NCI-H1105 (cell line): ENCODE measurements at regions not wholly inside any gene's neighbourhood (a gene's known extent, or its start where the extent isn't known, plus 50 kb on each side); places are given as distances from the start of the nearest gene placed in this dataset.
"Not testable (repeated sequence)": the region's sequence is repeated elsewhere in the genome, so short reads cannot be mapped to it uniquely, and the experiment has no call there.

Experiments
- DNase-seq: peaks from one replicate; lab custom pipeline; 2025; lab: John Stamatoyannopoulos, UW

DNA sequence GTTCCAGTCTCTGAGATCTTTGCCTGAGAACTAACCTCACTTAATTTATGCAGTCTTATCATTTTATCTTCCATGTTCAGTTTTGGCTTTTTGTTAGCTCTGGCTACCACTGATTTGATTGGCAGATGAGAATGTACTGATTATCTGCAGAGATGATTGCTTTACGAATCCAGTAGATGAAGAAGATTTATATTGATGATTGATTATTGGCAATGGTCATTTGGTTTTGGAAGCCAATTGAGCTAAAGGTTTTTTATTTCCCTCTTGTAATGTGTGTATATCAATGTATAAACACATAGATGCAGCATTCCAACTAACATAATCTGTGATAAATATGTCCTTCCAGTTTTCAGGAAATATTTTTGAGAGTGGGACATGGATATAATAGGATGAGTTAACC is 763.6 kb downstream of the CDH11 start:
- no peak for DNase-seq

GRCh38 chr16:64356267-64356666 is 765.6 kb downstream of the CDH11 start:
- DNase-seq, result no peak

DNA sequence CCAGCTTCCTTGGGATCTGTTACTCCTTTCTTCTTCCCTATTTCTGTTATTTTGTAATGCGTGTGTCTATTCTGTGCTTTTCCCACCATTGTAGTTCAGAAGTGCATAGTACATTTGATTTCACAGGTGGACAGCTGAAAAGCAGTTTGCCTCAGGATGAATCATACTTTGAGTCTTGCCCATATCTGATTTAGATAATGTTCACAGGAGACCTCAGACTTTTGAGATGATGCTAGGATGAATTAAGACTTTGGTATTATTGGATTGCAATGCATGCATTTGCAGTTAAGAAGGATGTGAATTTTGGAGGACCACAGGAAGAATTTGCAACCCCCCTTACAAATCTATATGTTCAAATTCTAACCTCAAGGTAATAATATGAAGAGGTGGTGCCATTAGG is 769.6 kb downstream of the CDH11 start:
- DNase-seq, result no peak

- DNase-seq, result no peak
Observed at GRCh38 chr16:64351121-64351520, 770.7 kb downstream of the CDH11 start.

- DNase-seq, result no peak
Observed at GRCh38 chr16:64346080-64346479, 775.8 kb downstream of the CDH11 start.

GRCh38 chr16:64345142-64345541 is 776.7 kb downstream of the CDH11 start:
- no peak for DNase-seq

GRCh38 chr16:64343820-64344443 is 777.9 kb downstream of the CDH11 start:
- DNase-seq, result not testable (repeated sequence)

DNA sequence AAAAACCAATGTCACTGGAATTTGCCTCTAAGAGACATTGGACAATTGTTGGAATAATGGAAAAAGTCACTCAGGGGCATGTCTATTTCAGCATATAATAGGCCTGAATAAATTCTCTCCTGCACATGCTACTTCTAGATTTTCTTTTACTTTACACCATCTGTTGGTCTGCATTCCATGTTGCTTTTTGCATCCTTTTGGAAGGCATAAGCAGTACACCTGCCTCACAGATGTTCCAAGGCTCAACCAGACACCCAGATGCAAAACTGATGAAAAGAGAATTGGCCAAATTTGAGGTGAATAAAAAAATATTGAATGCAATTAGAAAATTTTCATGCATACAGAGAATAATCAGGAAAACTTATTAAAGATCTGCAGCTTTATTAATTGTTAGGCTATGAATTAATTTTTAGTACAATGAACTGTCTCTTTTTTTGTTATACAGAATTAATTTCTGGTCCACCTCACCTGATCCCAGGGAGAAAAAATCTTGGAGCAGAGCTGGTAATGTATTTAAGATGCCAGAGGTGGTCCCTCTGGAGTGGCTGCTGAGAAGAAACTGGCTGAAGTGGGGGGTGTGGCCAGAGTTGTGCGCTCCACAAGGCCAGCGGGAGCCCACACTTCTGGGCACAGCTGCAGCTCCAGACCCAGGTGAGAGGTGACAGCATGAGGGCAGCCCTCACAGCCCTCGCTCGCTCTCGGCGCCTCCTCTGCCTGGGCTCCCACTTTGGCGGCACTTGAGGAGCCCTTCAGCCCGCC is 778.6 kb downstream of the CDH11 start:
- no peak for DNase-seq

DNA sequence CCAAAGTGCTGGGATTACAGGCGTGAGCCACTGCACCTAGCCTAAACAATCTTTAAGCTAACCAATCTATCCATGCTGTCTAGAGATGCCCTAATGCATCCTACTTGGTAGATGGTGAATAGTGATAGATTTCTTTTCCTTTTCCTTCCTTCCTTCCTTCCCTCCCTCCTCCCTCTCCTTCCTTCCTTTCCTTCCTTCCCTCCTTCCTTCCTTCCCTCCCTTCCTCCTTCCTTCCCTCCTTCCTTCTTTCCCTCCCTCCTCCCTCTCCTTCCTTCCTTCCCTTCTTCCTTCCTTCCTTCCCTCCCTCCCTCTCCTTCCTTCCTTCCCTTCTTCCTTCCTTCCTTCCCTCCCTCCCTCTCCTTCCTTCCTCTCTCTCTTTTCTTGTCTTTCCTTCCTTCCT is 780.5 kb downstream of the CDH11 start:
- DNase-seq, result not testable (repeated sequence)

DNA sequence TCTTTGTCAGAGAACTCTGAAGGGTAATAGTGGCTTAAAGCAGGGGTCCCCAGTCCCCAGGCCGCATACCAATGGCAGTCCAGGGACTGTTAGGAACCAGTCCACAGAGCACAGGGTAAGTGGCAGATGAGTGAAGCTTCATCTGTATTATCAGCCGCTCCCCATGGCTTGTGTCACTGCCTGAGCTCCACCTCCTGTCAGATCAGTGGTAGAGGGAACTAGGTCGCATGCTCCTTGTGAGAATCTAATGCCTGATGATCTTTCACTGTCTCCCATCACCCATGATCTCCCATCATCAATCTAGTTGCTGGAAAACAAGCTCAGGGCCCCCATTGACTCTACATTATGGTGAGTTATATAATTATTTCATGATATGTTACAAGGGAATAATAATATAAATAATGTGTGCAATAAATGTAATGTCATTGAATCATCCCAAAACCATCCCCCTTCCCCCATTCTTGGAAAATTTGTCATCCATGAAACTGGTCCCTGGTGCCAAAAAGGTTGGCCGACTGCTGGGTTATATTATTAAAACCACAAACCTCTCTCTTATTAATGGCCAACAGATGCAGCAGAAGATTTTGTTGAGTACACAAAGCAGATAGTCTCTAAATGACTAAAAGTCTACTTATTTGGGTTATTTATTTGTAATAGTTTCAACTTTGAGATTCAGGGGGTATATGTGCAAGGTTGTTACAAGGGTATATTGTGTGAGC is 782.7 kb downstream of the CDH11 start:
- DNase-seq, result no peak

- no peak for DNase-seq
Observed at GRCh38 chr16:64321881-64322280, 800.0 kb downstream of the CDH11 start.

GRCh38 chr16:64321066-64321465 is 800.8 kb downstream of the CDH11 start:
- no peak for DNase-seq

DNA sequence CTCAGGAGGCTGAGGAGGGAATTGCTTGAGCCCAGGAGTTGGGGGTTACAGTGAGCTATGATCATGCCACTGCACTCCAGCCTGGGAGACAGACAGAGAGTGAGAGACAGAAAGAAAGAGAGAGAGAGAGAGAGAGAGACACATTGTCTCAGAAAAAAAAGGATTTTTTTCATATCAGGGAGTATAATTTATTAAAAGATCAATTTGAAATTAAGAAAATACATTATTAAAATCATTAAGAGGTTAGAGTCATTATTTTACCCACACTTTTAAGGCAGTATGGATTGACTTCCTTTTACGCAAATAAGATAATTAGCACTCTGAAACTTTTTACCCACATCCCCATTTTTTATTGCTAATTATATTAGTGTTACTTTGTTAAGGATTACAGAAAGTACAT is 804.3 kb downstream of the CDH11 start:
- no peak for DNase-seq

DNA sequence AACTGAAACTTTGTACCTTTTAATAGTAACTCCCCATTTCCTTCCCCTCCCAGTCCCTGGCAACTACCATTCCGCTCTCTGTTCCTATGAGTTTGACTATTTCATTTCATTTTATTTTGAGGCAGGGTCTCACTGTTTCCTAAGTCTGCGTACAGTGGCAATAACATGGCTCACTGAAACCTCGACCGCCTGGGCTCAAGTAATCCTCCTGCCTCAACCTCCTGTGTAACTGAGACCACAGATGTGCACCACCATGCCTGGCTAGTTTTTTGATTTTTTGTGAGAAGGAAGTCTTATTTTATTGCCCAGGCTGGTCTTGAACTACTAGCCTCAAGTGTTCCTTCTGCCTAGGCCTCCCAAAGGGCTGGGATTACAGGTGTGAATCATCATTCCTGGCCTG is 808.1 kb downstream of the CDH11 start:
- DNase-seq, result no peak

DNA sequence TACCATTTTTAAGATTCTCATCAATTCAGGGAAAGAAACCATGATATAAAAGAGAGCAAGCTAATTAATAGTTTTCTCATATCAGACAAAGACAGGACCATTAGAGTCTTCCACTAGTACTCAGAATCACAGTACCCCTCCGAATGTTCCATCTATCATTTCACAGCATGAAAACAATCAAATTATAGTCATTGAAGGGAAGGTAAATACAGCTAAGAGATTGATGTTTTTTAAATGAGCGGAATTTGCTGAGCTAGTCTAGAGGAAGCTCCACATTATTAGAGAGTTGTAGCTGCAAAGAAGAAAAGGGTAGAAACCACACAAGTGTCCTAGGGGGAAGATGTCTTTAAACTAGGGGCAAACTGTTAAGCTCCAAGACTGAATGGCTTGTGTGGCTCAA is 808.9 kb downstream of the CDH11 start:
- DNase-seq, result no peak

- no peak for DNase-seq
Observed at GRCh38 chr16:64312292-64312691, 809.6 kb downstream of the CDH11 start.

GRCh38 chr16:64311241-64311640 is 810.6 kb downstream of the CDH11 start:
- DNase-seq, result no peak

DNA sequence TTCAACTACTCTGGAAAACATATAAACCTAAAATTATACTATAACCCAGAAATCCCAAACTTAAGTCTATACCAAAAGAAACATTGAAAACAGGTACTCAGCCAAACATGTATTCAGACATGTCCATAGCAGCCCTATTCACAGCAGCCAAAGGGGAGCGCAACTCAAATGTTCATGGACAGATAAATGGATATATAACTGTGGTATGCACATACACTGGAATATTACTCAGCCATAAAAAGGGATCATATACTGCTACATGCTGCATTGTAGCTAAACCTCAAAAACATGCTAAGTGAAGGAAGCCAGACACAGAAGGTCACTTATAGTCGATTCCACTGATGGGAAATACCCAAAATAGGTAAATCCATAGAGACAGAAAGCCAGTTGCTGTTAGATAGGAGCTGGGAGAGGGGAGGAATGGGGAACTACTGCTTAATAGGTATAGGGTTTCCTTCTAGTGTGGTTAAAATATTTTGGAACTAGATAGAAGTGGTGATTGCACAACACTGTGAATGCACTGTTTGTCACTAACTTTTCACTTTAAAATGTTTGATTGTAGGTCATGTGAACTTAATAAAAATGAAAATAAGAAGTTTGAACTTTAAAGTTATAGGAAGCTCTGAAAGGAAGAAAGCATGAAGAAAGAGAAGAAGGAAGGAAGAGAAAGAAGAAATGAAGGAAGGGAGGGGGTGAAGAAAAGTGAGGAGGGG is 812.3 kb downstream of the CDH11 start:
- no peak for DNase-seq

DNA sequence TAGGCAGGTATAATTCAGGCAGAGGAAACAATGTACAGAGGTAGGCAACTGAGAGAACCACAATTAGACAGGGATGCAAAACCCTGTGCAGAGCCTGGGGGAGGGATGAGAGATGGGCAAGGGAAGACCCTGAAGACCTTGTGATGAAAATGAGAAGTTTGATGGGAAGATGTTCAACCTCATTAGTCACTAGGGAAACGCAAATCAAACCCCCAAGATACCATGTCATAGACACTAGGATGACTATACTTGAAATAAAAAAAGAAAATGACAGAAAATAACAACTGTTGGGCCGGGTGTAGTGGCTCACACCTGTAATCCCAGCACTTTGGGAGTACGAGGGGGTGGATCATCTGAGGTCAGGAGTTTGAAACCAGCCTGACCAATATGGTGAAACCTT is 813.1 kb downstream of the CDH11 start:
- no peak for DNase-seq

GRCh38 chr16:64307431-64307830 is 814.4 kb downstream of the CDH11 start:
- DNase-seq, result no peak

DNA sequence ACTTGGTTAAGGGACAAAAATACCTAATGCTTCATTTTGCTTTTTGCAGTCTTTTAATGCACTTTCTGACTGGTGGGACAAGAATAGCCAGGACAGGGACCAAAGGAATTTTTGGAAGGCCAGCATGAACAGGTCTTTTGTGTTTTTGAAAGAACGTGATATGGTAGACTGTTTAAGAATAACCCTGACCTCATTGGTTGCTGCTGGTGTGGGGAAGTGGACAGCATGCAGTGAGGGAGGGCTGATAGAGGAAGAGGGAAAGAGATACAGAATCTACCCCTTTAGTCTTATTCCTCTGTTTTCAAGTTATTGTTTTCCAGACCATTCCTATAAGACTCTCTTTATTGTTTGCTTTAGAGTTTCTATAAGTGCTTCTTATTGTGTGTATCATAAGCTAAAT is 816.2 kb downstream of the CDH11 start:
- DNase-seq, result no peak

GRCh38 chr16:64304951-64305350 is 816.9 kb downstream of the CDH11 start:
- DNase-seq, result no peak

DNA sequence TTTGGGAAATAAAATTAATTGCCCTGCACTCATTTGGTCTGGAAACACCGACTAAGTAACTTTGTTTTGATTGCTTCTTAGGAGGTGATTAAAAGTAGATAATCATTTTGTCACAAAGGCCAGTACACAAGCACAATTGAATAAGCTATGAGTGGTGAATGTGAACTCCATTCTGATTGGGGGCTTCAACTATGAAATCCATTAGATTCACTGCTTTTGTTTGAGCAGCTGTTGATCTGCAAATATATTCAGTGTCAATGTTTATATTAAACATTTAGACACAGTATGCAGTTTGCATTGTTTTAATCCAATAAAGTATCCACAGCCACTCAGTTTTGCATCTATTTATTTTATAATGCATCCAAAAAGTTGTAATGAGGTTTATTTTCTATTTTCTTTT is 817.5 kb downstream of the CDH11 start:
- DNase-seq, result no peak
